Nephron progenitor cell (in vitro differentiated cells): ENCODE measurements at regions not wholly inside any gene's neighbourhood (a gene's known extent, or its start where the extent isn't known, plus 50 kb on each side); places are given as distances from the start of the nearest gene placed in this dataset.
"Not testable (repeated sequence)": the region's sequence is repeated elsewhere in the genome, so short reads cannot be mapped to it uniquely, and the experiment has no call there.

Source experiments
- DNase-seq: peaks from one replicate; pipeline ENCODE4 v3.0.0; 2021
- H3K27ac Mint-ChIP-seq: 2 replicates; pipeline ENCODE4 v1.8.0; 2021; ENCODE audit warnings: mild to moderate bottlenecking, moderate library complexity, mixed read lengths
- H3K27me3 Mint-ChIP-seq: 2 replicates; pipeline ENCODE4 v1.8.0; 2021; ENCODE audit warnings: mild to moderate bottlenecking, low read depth, mixed read lengths; ENCODE audit not compliant: poor library complexity
- H3K36me3 Mint-ChIP-seq: 2 replicates; pipeline ENCODE4 v1.8.0; 2021; ENCODE audit warnings: low read depth, mixed read lengths
- H3K4me1 Mint-ChIP-seq: 2 replicates; pipeline ENCODE4 v1.8.0; 2021; ENCODE audit warnings: mixed read lengths
- H3K4me3 Mint-ChIP-seq: 2 replicates; pipeline ENCODE4 v1.8.0; 2021; ENCODE audit warnings: mild to moderate bottlenecking, moderate library complexity, mixed read lengths
- H3K9me3 Mint-ChIP-seq: 2 replicates; pipeline ENCODE4 v1.8.0; 2021; ENCODE audit warnings: mild to moderate bottlenecking, moderate library complexity, mixed read lengths
- CTCF ChIP-seq: fragments of 200-600 bp; sonication (generic); IDR thresholded peaks from 2 replicates; pipeline ENCODE4 v1.5.0; 2021; ENCODE audit warnings: antibody characterized with exemption

DNA sequence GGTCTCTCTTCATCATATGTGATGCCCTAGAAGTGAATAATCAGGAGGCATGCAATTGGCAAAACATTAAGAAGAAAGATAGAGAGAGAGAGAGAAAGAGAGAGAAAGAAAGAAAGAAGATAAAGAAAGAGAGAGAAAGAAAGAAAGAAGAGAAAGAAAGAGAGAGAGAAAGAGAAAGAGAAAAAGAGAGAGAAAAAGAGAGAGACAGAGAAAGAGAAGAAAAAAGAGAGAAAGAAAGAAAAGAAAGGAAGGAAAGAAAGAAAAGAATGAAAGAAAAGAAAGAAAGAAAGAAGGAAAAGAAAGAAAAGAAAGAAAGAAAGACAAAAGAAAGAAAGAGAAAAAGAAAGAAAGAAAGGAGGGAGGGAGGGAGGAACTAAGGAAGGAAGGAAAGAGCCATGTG, 318.9 kb downstream of the ICE1 start:
- H3K27me3 Mint-ChIP-seq, result peaks cover 9% of the 10 kb centered on the region
- H3K4me1 Mint-ChIP-seq, result no peaks in the 10 kb centered on the region
- H3K27ac Mint-ChIP-seq, result no peak overlapping the region
- H3K4me3 Mint-ChIP-seq, result no peak overlapping the region
- TF ChIP-seq CTCF, result no peak
- no peak for DNase-seq
- H3K9me3 Mint-ChIP-seq, result peaks cover 40% of the 10 kb centered on the region
- H3K36me3 Mint-ChIP-seq, result no peaks in the 10 kb centered on the region

- Mint-ChIP-seq H3K4me3 (no peak overlapping the region), H3K9me3 (peaks cover 23% of the 10 kb centered on the region), H3K27me3 (peaks cover 16% of the 10 kb centered on the region), H3K4me1 (no peaks in the 10 kb centered on the region), H3K27ac (no peak overlapping the region), H3K36me3 (no peaks in the 10 kb centered on the region)
- no peak for TF ChIP-seq CTCF
- no peak for DNase-seq
Observed at GRCh38 chr5:5739490-5739945, 317.0 kb downstream of the ICE1 start.

DNA sequence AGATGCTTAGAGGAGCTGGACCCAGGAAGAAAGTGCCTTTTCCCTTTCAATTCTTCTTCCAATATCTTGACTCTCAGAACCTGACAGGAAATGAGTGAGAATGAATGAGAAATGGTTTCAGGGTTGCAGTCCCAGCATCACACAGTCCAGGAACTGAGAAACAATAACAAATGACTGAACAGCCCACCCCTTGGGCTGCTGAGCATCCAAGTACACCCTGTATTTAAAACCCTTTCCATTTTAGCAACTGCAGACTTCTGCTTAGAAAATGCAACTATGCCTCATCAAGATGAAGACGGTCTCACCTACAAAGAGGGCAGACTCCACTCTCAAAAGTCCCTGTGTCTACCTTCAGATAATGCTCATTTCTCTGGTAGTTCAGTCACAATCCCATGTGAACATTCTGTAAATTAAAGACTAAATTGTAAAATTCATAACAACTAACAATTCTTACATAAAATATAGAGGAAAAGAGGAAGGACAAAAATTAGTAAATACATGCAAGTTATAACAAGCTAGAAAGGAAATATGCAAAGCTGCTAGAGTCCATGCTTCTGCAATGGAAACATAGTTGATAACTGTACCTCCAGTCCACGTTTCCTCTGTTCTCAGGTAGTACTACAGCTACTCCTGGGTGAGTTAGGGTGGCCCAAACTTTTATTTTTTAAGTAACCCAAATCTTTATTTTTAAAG, 316.5 kb downstream of the ICE1 start:
- Mint-ChIP-seq H3K4me3 (no peak overlapping the region), H3K36me3 (no peaks in the 10 kb centered on the region), H3K9me3 (peaks cover 17% of the 10 kb centered on the region), H3K4me1 (no peaks in the 10 kb centered on the region), H3K27ac (no peak overlapping the region), H3K27me3 (peaks cover 16% of the 10 kb centered on the region)
- no peak for DNase-seq
- no peak for TF ChIP-seq CTCF

- Mint-ChIP-seq H3K9me3 (no peaks in the 10 kb centered on the region), H3K36me3 (no peaks in the 10 kb centered on the region), H3K4me3 (no peak overlapping the region), H3K27ac (no peak overlapping the region), H3K4me1 (no peaks in the 10 kb centered on the region), H3K27me3 (peaks cover 19% of the 10 kb centered on the region)
- no peak for DNase-seq
- no peak for TF ChIP-seq CTCF
Observed at GRCh38 chr5:5736007-5736406, 313.5 kb downstream of the ICE1 start.

DNA sequence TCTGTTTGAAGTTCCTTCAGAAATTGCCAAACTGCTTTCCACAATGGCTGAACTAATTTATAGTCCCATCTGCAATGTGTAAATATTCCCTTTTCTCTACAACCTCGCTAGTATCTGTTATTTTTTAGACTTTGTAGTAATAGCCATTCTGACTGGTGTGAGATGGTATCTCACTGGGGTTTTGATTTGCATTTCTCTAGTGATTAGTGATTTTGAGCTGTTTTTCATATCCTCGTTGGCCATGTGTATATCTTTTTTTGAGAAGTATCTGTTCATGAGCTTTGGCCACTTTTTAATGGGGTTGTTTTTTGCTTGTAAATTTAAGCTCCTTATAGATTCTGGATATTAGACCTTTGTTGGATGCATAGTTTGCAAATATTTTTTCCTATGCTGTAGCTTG, 310.6 kb downstream of the ICE1 start:
- peaks cover 18% of the 10 kb centered on the region for H3K27me3 Mint-ChIP-seq
- not testable (repeated sequence) for H3K9me3 Mint-ChIP-seq, DNase-seq, H3K4me1 Mint-ChIP-seq, H3K27ac Mint-ChIP-seq, H3K4me3 Mint-ChIP-seq, H3K36me3 Mint-ChIP-seq

DNA sequence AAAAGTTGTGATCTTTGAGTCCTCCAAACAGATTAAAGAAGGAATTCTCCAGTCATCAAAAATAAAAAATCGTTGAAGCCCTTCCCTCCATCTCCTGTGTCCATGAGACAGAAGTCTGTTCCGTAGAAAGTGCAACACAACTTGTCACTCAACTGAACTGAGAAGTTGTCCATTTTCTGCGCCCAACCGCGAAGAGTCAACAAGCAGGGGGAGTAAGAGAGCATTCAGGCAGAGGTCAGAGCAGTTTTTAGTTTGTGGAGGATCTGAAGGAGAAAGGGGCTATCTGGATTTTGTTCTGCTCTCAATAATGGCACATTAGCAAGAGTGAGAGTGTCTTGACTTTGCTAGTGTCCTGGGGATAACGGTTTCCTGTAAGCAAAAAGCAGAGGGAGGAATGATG, 303.9 kb downstream of the ICE1 start:
- peaks cover 11% of the 10 kb centered on the region for H3K4me1 Mint-ChIP-seq
- H3K4me3 Mint-ChIP-seq, result no peak overlapping the region
- no peak for TF ChIP-seq CTCF
- peaks cover 17% of the 10 kb centered on the region for H3K27me3 Mint-ChIP-seq
- H3K27ac Mint-ChIP-seq, result no peak overlapping the region
- no peaks in the 10 kb centered on the region for H3K36me3 Mint-ChIP-seq
- H3K9me3 Mint-ChIP-seq, result peaks cover 14% of the 10 kb centered on the region
- no peak for DNase-seq
